OCI-LY7 (cell line): ENCODE measurements at regions not wholly inside any gene's neighbourhood (a gene's known extent, or its start where the extent isn't known, plus 50 kb on each side); places are given as distances from the start of the nearest gene placed in this dataset.

Experiments
- EZH2phosphoT487 ChIP-seq: fragments of 200-600 bp; sonication (generic); IDR thresholded peaks from 2 replicates; pipeline ENCODE4 v1.6.1; 2018; ENCODE audit warnings: low read depth, borderline replicate concordance, mild to moderate bottlenecking, mixed run types, antibody characterized with exemption, low read length, moderate library complexity, mixed read lengths
- TF ChIP-seq, protein P1 (sequence below): fragments of 200-600 bp; sonication (generic); conservative IDR thresholded peaks from 2 replicates; pipeline ENCODE4 v1.5.1; 2014; ENCODE audit warnings: mild to moderate bottlenecking, antibody characterized with exemption, low read length, moderate library complexity, mixed read lengths

DNA sequence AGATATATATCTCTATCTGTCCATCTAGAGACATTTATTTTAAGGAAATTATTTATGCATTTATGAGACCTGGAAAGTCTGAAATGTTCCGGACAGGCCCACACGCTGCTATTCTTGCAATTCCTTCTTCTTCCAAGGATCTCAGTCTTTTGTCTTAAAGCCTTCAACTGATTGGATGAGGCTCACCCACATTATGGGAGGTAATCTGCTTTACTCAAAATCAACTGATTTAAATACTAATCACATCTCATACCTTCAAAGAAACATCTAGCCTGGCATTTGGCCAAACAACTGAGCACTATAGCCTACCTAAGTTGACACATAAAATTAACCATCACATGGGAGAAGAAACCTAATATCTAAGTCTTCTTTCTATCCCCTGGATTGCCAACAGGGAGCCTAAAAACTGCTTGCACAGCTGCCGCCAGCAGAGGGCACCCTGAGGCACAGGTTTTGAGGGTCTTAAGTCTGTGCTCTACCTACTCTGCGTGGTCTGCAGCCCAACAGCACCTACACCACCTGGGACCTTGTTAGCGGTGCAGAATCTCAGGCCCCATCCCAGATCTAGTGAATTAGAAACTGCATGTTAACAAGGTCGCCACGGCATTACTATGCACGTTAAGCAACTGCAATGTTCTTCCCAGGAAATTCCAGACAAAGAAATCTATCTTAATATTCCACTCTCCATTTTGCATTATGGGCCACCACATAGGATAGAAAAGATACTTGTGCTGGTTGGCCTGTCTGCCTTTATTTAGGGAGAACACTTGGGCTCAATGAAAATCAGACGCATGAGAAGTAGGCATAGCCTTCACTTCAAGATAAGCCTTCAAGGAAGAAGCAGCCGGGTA lies 249.7 kb downstream of the FOXG1 start:
- TF ChIP-seq, protein P1, sequence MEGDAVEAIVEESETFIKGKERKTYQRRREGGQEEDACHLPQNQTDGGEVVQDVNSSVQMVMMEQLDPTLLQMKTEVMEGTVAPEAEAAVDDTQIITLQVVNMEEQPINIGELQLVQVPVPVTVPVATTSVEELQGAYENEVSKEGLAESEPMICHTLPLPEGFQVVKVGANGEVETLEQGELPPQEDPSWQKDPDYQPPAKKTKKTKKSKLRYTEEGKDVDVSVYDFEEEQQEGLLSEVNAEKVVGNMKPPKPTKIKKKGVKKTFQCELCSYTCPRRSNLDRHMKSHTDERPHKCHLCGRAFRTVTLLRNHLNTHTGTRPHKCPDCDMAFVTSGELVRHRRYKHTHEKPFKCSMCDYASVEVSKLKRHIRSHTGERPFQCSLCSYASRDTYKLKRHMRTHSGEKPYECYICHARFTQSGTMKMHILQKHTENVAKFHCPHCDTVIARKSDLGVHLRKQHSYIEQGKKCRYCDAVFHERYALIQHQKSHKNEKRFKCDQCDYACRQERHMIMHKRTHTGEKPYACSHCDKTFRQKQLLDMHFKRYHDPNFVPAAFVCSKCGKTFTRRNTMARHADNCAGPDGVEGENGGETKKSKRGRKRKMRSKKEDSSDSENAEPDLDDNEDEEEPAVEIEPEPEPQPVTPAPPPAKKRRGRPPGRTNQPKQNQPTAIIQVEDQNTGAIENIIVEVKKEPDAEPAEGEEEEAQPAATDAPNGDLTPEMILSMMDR = peak; percentile 81
- no peak for TF ChIP-seq EZH2phosphoT487
